GM23338 (cell line): ENCODE measurements at regions not wholly inside any gene's neighbourhood (a gene's known extent, or its start where the extent isn't known, plus 50 kb on each side); places are given as distances from the start of the nearest gene placed in this dataset.

ENCODE experiments used
- ATAC-seq: fragments of 200-7000 bp; cut with Tn5 transposase; 3 replicates; pipeline ENCODE4 v1.9.1; 2020
- DNase-seq: peaks from one replicate; pipeline ENCODE4 v3.0.0-alpha.2; 2015; ENCODE audit warnings: low spot score
- H2AFZ ChIP-seq: fragments of 200-600 bp; sonication (generic); 2 replicates; pipeline ENCODE4 v1.8.0; 2016; ENCODE audit warnings: antibody characterized with exemption, mild to moderate bottlenecking, moderate library complexity
- H3F3A ChIP-seq: fragments of 200-600 bp; sonication (generic); replicated peaks from 2 replicates; pipeline ENCODE4 v1.8.0; 2017; ENCODE audit warnings: antibody characterized with exemption, mixed run types, low read depth
- H3K27ac ChIP-seq: fragments of 200-600 bp; sonication (generic); 2 replicates; pipeline ENCODE4 v1.6.1; 2016; ENCODE audit warnings: low read depth
- H3K27me3 ChIP-seq: fragments of 200-600 bp; sonication (generic); 2 replicates; pipeline ENCODE4 v1.8.0; 2016; ENCODE audit warnings: mild to moderate bottlenecking, mixed run types, moderate library complexity; ENCODE audit not compliant: insufficient read depth
- H3K36me3 ChIP-seq: fragments of 200-600 bp; sonication (generic); 2 replicates; pipeline ENCODE4 v1.8.0; 2016; ENCODE audit warnings: mild to moderate bottlenecking; ENCODE audit not compliant: insufficient read depth
- H3K4me1 ChIP-seq: fragments of 200-600 bp; sonication (generic); 2 replicates; pipeline ENCODE4 v1.8.0; 2016; ENCODE audit warnings: mild to moderate bottlenecking, moderate library complexity; ENCODE audit not compliant: insufficient read depth
- H3K4me2 ChIP-seq: fragments of 200-600 bp; sonication (generic); 2 replicates; pipeline ENCODE4 v1.7.1; 2017; ENCODE audit warnings: mixed run types
- H3K4me3 ChIP-seq: fragments of 200-600 bp; sonication (generic); 2 replicates; pipeline ENCODE4 v1.6.1; 2016; ENCODE audit warnings: mixed run types
- H3K79me2 ChIP-seq: fragments of 200-600 bp; sonication (generic); replicated peaks from 2 replicates; pipeline ENCODE4 v1.8.0; 2017; ENCODE audit warnings: mild to moderate bottlenecking; ENCODE audit not compliant: insufficient read depth
- H3K9me2 ChIP-seq: fragments of 200-600 bp; sonication (generic); 2 replicates; pipeline ENCODE4 v1.8.0; 2017; ENCODE audit not compliant: insufficient read depth
- H4K20me1 ChIP-seq: fragments of 200-600 bp; sonication (generic); replicated peaks from 2 replicates; pipeline ENCODE4 v1.8.0; 2017; ENCODE audit warnings: mild to moderate bottlenecking; ENCODE audit not compliant: insufficient read depth
- H3K27ac Mint-ChIP-seq: 2 replicates; pipeline ENCODE4 v1.8.0; 2020; ENCODE audit warnings: inconsistent platforms, mild to moderate bottlenecking, moderate library complexity, mixed read lengths
- H3K27me3 Mint-ChIP-seq: 3 replicates; pipeline ENCODE4 v1.8.0; 2022; ENCODE audit warnings: low read depth, mild to moderate bottlenecking, moderate library complexity, mixed read lengths, inconsistent platforms; ENCODE audit not compliant: insufficient read depth, poor library complexity
- H3K36me3 Mint-ChIP-seq: 3 replicates; pipeline ENCODE4 v1.8.0; 2021; ENCODE audit warnings: low read depth, mild to moderate bottlenecking, inconsistent platforms, moderate library complexity, mixed read lengths
- H3K4me1 Mint-ChIP-seq: 3 replicates; pipeline ENCODE4 v1.8.0; 2020; ENCODE audit warnings: mild to moderate bottlenecking, inconsistent platforms, mixed read lengths
- H3K4me3 Mint-ChIP-seq: 3 replicates; pipeline ENCODE4 v1.8.0; 2021; ENCODE audit warnings: moderate library complexity, mild to moderate bottlenecking, inconsistent platforms, mixed read lengths
- H3K9me3 Mint-ChIP-seq: 3 replicates; pipeline ENCODE4 v1.8.0; 2020; ENCODE audit warnings: moderate library complexity, mild to moderate bottlenecking, inconsistent platforms, mixed read lengths
- CREB1 ChIP-seq: fragments of 250-450 bp; sonication (Bioruptor Pico); IDR thresholded peaks from 2 replicates; pipeline ENCODE4 v1.5.0; 2020; ENCODE audit warnings: low read depth, mild to moderate bottlenecking, moderate library complexity
- EZH2 ChIP-seq: fragments of 200-600 bp; sonication (generic); IDR thresholded peaks from one replicate; pipeline ENCODE4 v1.8.0; 2017; ENCODE audit warnings: antibody characterized with exemption, mild to moderate bottlenecking, low read depth; ENCODE audit not compliant: unreplicated experiment
- EZH2phosphoT487 ChIP-seq: fragments of 200-600 bp; sonication (generic); IDR thresholded peaks from one replicate; pipeline ENCODE4 v1.8.1; 2018; ENCODE audit warnings: antibody characterized with exemption; ENCODE audit not compliant: unreplicated experiment
- JUNB ChIP-seq: IDR thresholded peaks from one replicate; pipeline ENCODE4 v1.6.1; 2016; ENCODE audit warnings: antibody characterized with exemption; ENCODE audit not compliant: unreplicated experiment
- NANOG ChIP-seq: IDR thresholded peaks from 2 replicates; pipeline ENCODE4 v1.6.1; 2016; ENCODE audit warnings: antibody characterized with exemption, borderline replicate concordance
- POLR2AphosphoS5 ChIP-seq: IDR thresholded peaks from 2 replicates; pipeline ENCODE4 v1.6.1; 2016; ENCODE audit warnings: antibody characterized with exemption, low read depth
- REST ChIP-seq: IDR thresholded peaks from one replicate; pipeline ENCODE4 v1.6.1; 2018; ENCODE audit warnings: antibody characterized with exemption; ENCODE audit not compliant: unreplicated experiment
- STAT1 ChIP-seq: IDR thresholded peaks from one replicate; pipeline ENCODE4 v1.6.1; 2016; ENCODE audit warnings: antibody characterized with exemption; ENCODE audit not compliant: unreplicated experiment
- ZNF114 ChIP-seq: fragments of 250-450 bp; sonication (Bioruptor Pico); IDR thresholded peaks from 2 replicates; pipeline ENCODE4 v1.5.0; 2020; ENCODE audit warnings: mild to moderate bottlenecking, moderate library complexity
- ZNF331 ChIP-seq: fragments of 250-450 bp; sonication (Bioruptor Pico); IDR thresholded peaks from 2 replicates; pipeline ENCODE4 v1.5.0; 2020; ENCODE audit warnings: low read depth, mild to moderate bottlenecking, moderate library complexity
- TF ChIP-seq, protein P1 (sequence below), 2 experiments: fragments of 200-600 bp in 1 of 2; sonication (generic) in 1 of 2; conservative IDR thresholded peaks; 2 replicates each; pipeline versions ENCODE4 v1.5.1 to v1.6.1; 2016 to 2017; ENCODE audit warnings: antibody characterized with exemption in 2 of 2, low read depth in 2 of 2, mild to moderate bottlenecking in 2 of 2, moderate library complexity in 1 of 2
- TF ChIP-seq, protein P2 (sequence below): IDR thresholded peaks from 2 replicates; pipeline ENCODE4 v1.6.1; 2016; ENCODE audit warnings: antibody characterized with exemption

- H3K27ac ChIP-seq = no peak overlapping the region
- no peaks in the 10 kb centered on the region for H3K4me1 ChIP-seq
- H3K79me2 ChIP-seq = no peaks in the 10 kb centered on the region
- no peaks in the 10 kb centered on the region for H3K36me3 Mint-ChIP-seq
- H3F3A ChIP-seq = no peaks in the 10 kb centered on the region
- no peaks in the 10 kb centered on the region for H3K27me3 ChIP-seq
- H3K4me2 ChIP-seq = no peak overlapping the region
- no peak overlapping the region for H2AFZ ChIP-seq
- H3K4me1 Mint-ChIP-seq = peaks cover 6% of the 10 kb centered on the region; the same call in 2 of the 3 replicates
- no peaks in the 10 kb centered on the region for H3K36me3 ChIP-seq
- no peaks in the 10 kb centered on the region for H4K20me1 ChIP-seq
- H3K27me3 Mint-ChIP-seq = no peaks in the 10 kb centered on the region
- H3K4me3 ChIP-seq = no peak overlapping the region
- no peak overlapping the region for H3K27ac Mint-ChIP-seq
- TF ChIP-seq STAT1 (no peak), ZNF114 (CRISPR knock-in tag) (no peak), POLR2AphosphoS5 (no peak), JUNB (no peak), EZH2phosphoT487 (no peak), ZNF331 (CRISPR knock-in tag) (no peak), CREB1 (no peak)
- no peaks in the 10 kb centered on the region for H3K9me3 Mint-ChIP-seq
- no peak for DNase-seq
- ATAC-seq = no peak
- no peaks in the 10 kb centered on the region for H3K9me2 ChIP-seq
- no peak overlapping the region for H3K4me3 Mint-ChIP-seq
These were observed 610.4 kb downstream of the BCOR start for GRCh38 chrX:39487166-39487968.

- H3K27ac Mint-ChIP-seq = no peak overlapping the region
- TF ChIP-seq JUNB = no peak
- TF ChIP-seq POLR2AphosphoS5 = no peak
- TF ChIP-seq REST = no peak
- TF ChIP-seq, protein P1, sequence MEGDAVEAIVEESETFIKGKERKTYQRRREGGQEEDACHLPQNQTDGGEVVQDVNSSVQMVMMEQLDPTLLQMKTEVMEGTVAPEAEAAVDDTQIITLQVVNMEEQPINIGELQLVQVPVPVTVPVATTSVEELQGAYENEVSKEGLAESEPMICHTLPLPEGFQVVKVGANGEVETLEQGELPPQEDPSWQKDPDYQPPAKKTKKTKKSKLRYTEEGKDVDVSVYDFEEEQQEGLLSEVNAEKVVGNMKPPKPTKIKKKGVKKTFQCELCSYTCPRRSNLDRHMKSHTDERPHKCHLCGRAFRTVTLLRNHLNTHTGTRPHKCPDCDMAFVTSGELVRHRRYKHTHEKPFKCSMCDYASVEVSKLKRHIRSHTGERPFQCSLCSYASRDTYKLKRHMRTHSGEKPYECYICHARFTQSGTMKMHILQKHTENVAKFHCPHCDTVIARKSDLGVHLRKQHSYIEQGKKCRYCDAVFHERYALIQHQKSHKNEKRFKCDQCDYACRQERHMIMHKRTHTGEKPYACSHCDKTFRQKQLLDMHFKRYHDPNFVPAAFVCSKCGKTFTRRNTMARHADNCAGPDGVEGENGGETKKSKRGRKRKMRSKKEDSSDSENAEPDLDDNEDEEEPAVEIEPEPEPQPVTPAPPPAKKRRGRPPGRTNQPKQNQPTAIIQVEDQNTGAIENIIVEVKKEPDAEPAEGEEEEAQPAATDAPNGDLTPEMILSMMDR (conservative IDR thresholded peaks at IDR 0.05; ENCODE audit: low read depth in 2 of 2) = no peak
- no peak for TF ChIP-seq ZNF331 (CRISPR knock-in tag)
- no peak for TF ChIP-seq STAT1
- TF ChIP-seq EZH2phosphoT487 = no peak
- no peak for TF ChIP-seq EZH2
- no peak for TF ChIP-seq CREB1
- TF ChIP-seq NANOG = no peak
- no peak for TF ChIP-seq ZNF114 (CRISPR knock-in tag)
- TF ChIP-seq, protein P2, sequence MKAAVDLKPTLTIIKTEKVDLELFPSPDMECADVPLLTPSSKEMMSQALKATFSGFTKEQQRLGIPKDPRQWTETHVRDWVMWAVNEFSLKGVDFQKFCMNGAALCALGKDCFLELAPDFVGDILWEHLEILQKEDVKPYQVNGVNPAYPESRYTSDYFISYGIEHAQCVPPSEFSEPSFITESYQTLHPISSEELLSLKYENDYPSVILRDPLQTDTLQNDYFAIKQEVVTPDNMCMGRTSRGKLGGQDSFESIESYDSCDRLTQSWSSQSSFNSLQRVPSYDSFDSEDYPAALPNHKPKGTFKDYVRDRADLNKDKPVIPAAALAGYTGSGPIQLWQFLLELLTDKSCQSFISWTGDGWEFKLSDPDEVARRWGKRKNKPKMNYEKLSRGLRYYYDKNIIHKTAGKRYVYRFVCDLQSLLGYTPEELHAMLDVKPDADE = no peak
These were observed 609.8 kb downstream of the BCOR start for GRCh38 chrX:39487969-39488330.

More at GRCh38 chrX:39487969-39488330, 609.8 kb downstream of the BCOR start:
- H3K27ac ChIP-seq = no peak overlapping the region
- DNase-seq (no peak), ATAC-seq (no peak)
- no peaks in the 10 kb centered on the region for H3K9me2 ChIP-seq
- H2AFZ ChIP-seq = no peak overlapping the region
- Mint-ChIP-seq H3K9me3 (no peaks in the 10 kb centered on the region), H3K4me3 (no peak overlapping the region), H3K27me3 (no peaks in the 10 kb centered on the region), H3K36me3 (no peaks in the 10 kb centered on the region), H3K4me1 (peaks cover 6% of the 10 kb centered on the region; the same call in 2 of the 3 replicates)
- no peak overlapping the region for H3K4me3 ChIP-seq
- no peaks in the 10 kb centered on the region for H4K20me1 ChIP-seq
- no peak overlapping the region for H3K4me2 ChIP-seq
- no peaks in the 10 kb centered on the region for H3K4me1 ChIP-seq
- no peaks in the 10 kb centered on the region for H3K79me2 ChIP-seq
- no peaks in the 10 kb centered on the region for H3F3A ChIP-seq
- no peaks in the 10 kb centered on the region for H3K36me3 ChIP-seq
- no peaks in the 10 kb centered on the region for H3K27me3 ChIP-seq
